MM.1S (cell line): ENCODE measurements at regions not wholly inside any gene's neighbourhood (a gene's known extent, or its start where the extent isn't known, plus 50 kb on each side); places are given as distances from the start of the nearest gene placed in this dataset.

Source experiments
- EZH2phosphoT487 ChIP-seq: fragments of 300-600 bp; sonication (generic); IDR thresholded peaks from 2 replicates; pipeline ENCODE4 v1.6.1; 2018; ENCODE audit warnings: antibody characterized with exemption, low read length
- TF ChIP-seq, protein P1 (sequence below): fragments of 300-600 bp; sonication (generic); IDR thresholded peaks from 2 replicates; pipeline ENCODE4 v1.5.1; 2016; ENCODE audit warnings: antibody characterized with exemption, low read length, mixed read lengths

DNA sequence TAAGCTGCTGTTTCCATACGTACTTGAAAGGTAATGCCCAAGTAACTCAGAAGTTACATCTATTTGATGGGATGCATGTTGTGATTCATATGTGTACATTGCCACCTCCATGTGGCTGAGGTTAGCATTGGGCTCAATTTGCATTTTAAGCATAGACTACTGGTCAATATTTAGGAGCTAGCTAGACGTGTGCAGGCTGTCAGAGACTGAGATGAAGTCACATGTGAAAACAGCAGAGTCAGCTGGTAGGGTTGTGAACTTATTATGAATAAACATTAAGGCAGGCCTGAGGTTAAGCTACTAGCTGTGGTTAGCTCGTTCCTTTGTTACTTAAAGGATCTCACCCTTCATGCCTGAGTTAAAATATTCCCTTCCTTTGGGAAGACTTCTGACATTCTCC lies 114.5 kb upstream of the MTNR1B start:
- TF ChIP-seq, protein P1, sequence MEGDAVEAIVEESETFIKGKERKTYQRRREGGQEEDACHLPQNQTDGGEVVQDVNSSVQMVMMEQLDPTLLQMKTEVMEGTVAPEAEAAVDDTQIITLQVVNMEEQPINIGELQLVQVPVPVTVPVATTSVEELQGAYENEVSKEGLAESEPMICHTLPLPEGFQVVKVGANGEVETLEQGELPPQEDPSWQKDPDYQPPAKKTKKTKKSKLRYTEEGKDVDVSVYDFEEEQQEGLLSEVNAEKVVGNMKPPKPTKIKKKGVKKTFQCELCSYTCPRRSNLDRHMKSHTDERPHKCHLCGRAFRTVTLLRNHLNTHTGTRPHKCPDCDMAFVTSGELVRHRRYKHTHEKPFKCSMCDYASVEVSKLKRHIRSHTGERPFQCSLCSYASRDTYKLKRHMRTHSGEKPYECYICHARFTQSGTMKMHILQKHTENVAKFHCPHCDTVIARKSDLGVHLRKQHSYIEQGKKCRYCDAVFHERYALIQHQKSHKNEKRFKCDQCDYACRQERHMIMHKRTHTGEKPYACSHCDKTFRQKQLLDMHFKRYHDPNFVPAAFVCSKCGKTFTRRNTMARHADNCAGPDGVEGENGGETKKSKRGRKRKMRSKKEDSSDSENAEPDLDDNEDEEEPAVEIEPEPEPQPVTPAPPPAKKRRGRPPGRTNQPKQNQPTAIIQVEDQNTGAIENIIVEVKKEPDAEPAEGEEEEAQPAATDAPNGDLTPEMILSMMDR, result peak; percentile 46
- no peak for TF ChIP-seq EZH2phosphoT487
